Astrocyte of the cerebellum (primary cell): ENCODE measurements at regions not wholly inside any gene's neighbourhood (a gene's known extent, or its start where the extent isn't known, plus 50 kb on each side); places are given as distances from the start of the nearest gene placed in this dataset.

Experiments used
- DNase-seq: peaks from one replicate; pipeline ENCODE4 v3.0.0-alpha.2; 2011; ENCODE audit warnings: low read depth
- H3K4me3 ChIP-seq: 2 replicates; pipeline ENCODE4 v1.5.1; 2011; ENCODE audit warnings: mild to moderate bottlenecking, low read depth, low read length, moderate library complexity
- CTCF ChIP-seq: IDR thresholded peaks from 2 replicates; pipeline ENCODE4 v1.5.1; 2012; ENCODE audit warnings: low read length, low read depth, moderate library complexity, mild to moderate bottlenecking; ENCODE audit errors: missing control alignments
- in situ Hi-C: cut with HindIII; loops from 2 replicates; pipeline ENCODE4 v1.10.0; 2017; ENCODE audit warnings: low sequenced_read_pairs

GRCh38 chr5:18686253-18686652, 1052.0 kb downstream of the TAF11L14 start:
- in situ Hi-C loops, result no loop called here
- DNase-seq, result no peak
- H3K4me3 ChIP-seq, result no peak overlapping the region
- no peak for TF ChIP-seq CTCF

GRCh38 chr5:18687429-18687828, 1053.2 kb downstream of the TAF11L14 start:
- TF ChIP-seq CTCF, result no peak
- in situ Hi-C loops, result no loop called here
- H3K4me3 ChIP-seq, result no peak overlapping the region
- no peak for DNase-seq

GRCh38 chr5:18699681-18700080, 1065.4 kb downstream of the TAF11L14 start:
- DNase-seq, result no peak
- in situ Hi-C loops, result no loop called here
- TF ChIP-seq CTCF, result no peak
- no peak overlapping the region for H3K4me3 ChIP-seq

- H3K4me3 ChIP-seq, result no peak overlapping the region
- no peak for TF ChIP-seq CTCF
- in situ Hi-C loops, result no loop called here
- no peak for DNase-seq
These were observed 1068.6 kb downstream of the TAF11L14 start for GRCh38 chr5:18702821-18703220.

GRCh38 chr5:18712936-18713485, 1078.8 kb downstream of the TAF11L14 start:
- TF ChIP-seq CTCF, result no peak
- in situ Hi-C loops, result no loop called here
- H3K4me3 ChIP-seq, result no peak overlapping the region
- DNase-seq, result no peak

GRCh38 chr5:18720002-18720401, 1085.7 kb downstream of the TAF11L14 start:
- no peak overlapping the region for H3K4me3 ChIP-seq
- no peak for TF ChIP-seq CTCF
- no peak for DNase-seq
- in situ Hi-C loops, result no loop called here
